ENCODE measurements at regions not wholly inside any gene's neighbourhood (a gene's known extent, or its start where the extent isn't known, plus 50 kb on each side); places are given as distances from the start of the nearest gene placed in this dataset.

DNA sequence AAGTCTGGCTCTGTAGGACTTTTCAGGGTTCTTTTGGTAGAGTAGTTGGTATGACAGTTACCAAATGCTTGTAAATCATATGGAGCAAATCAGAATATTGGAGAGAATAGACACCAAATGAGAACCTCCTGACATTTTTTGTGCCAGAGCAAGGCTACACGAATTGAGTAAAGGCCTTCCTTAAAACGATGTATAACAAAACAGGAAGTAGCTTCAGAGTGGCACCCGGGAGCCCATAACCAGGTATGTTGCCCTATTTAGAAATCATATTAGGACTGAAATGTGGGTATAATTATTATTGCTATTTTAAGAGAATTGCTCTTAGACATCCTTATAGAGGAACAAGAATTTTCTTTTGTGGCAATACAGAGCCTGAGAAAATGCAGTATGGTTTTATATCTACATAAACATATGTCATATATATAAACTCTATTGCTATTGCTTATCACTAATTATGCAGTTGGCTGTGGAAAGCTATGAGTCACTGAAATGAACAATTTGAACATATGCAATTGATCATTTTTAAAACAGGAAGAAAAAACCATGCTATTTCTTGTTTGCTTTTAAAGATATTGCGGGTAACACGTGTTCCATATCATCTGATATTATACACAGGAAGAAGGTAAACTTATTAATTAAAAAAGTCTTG, 197.4 kb upstream of the MTPN start:
- no peak overlapping the region for H3K14ac ChIP-seq (replicated peaks; ENCODE audit: low read depth, low read length)
- H3K4me3 ChIP-seq (ENCODE audit: insufficient read depth, low read depth, low read length): no peak overlapping the region
- H2BK5ac ChIP-seq (ENCODE audit: low read depth, low read length, poor library complexity, severe bottlenecking): no peak overlapping the region
- H2BK20ac ChIP-seq (ENCODE audit: low read depth, low read length): no peak overlapping the region
- no peak overlapping the region for H3K9ac ChIP-seq (ENCODE audit: low read depth, low read length)
- no peak overlapping the region for H3K4me2 ChIP-seq (ENCODE audit: low read depth, low read length)
- TF ChIP-seq MAZ (IDR thresholded peaks at IDR 0.05; ENCODE audit: borderline replicate concordance, low read depth, low read length): no peak
- no peak for TF ChIP-seq SMC3 (IDR thresholded peaks at IDR 0.05; ENCODE audit: low read depth, low read length)
- no peak for TF ChIP-seq RAD21 (IDR thresholded peaks at IDR 0.05; ENCODE audit: low read length)
- TF ChIP-seq CEBPB (IDR thresholded peaks at IDR 0.05; ENCODE audit: low read depth, low read length): no peak
- TF ChIP-seq, protein P1, sequence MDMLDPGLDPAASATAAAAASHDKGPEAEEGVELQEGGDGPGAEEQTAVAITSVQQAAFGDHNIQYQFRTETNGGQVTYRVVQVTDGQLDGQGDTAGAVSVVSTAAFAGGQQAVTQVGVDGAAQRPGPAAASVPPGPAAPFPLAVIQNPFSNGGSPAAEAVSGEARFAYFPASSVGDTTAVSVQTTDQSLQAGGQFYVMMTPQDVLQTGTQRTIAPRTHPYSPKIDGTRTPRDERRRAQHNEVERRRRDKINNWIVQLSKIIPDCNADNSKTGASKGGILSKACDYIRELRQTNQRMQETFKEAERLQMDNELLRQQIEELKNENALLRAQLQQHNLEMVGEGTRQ (IDR thresholded peaks at IDR 0.05; ENCODE audit: low read depth, low read length): no peak
- TF ChIP-seq ELK1 (IDR thresholded peaks at IDR 0.05; ENCODE audit: borderline replicate concordance, low read depth, low read length): no peak
- no peak overlapping the region for H3K27ac ChIP-seq (ENCODE audit: insufficient read depth, low read length)
- H4K91ac ChIP-seq (ENCODE audit: insufficient read depth, low read depth, low read length): no peak overlapping the region
- no peak overlapping the region for H4K5ac ChIP-seq (ENCODE audit: low read depth, low read length)
- no TSS peak for BruUV-seq (replicated peaks)
- no CpG with 5 or more reads among the region's 5 CpGs for WGBS, 2 experiments (ENCODE audit: extremely low coverage in 2 of 2, insufficient read length in 1 of 2)
- no peaks in the 10 kb centered on the region for H3K9me1 ChIP-seq (ENCODE audit: insufficient read depth, low read length)
- H3K23ac ChIP-seq (ENCODE audit: low read depth, low read length): no peak overlapping the region
- ATAC-seq (ENCODE audit: low read depth) (no peak), DNase-seq (no peak)
- no peak overlapping the region for H2BK120ac ChIP-seq (ENCODE audit: low read depth, low read length)
- H3K4me1 ChIP-seq (ENCODE audit: control insufficient read depth, insufficient read depth, low read length): no peaks in the 10 kb centered on the region
- H3K79me1 ChIP-seq (ENCODE audit: low read depth in 1 of 2, low read length in 2 of 2): no peaks in the 10 kb centered on the region
- ChIA-PET CTCF (no interaction called here), POLR2A (ENCODE audit: unreplicated experiment) (no interaction called here)
- no peaks in the 10 kb centered on the region for H3K27me3 ChIP-seq (ENCODE audit: control insufficient read depth, insufficient read depth, low read length)
- no peaks in the 10 kb centered on the region for H3K36me3 ChIP-seq (ENCODE audit: control insufficient read depth, insufficient read depth, low read length)
- no peaks in the 10 kb centered on the region for H3K9me3 ChIP-seq (ENCODE audit: control insufficient read depth, insufficient read depth, low read length)
- no peak overlapping the region for H3K56ac ChIP-seq (ENCODE audit: extremely low read depth, insufficient read depth, low read length)
- dilution Hi-C loops (cut with HindIII; ENCODE audit: low sequenced_read_pairs, unreplicated experiment) (no loop called here), in situ Hi-C loops (cut with MboI; ENCODE audit: low sequenced_read_pairs) (no loop called here), intact Hi-C loops (cut with micrococcal nuclease) (no loop called here)
- no peak overlapping the region for H3K4ac ChIP-seq (ENCODE audit: low read depth, low read length)
- H2AFZ ChIP-seq (replicated peaks; ENCODE audit: low read length, poor library complexity): no peak overlapping the region
- no peak overlapping the region for H4K8ac ChIP-seq (ENCODE audit: low read depth in 2 of 2, low read length in 2 of 2)
- no peak overlapping the region for H2AK9ac ChIP-seq (replicated peaks; ENCODE audit: low read depth, low read length, poor library complexity)
- H2AK5ac ChIP-seq (ENCODE audit: low read depth, low read length): no peak overlapping the region
- no peaks in the 10 kb centered on the region for H4K20me1 ChIP-seq (ENCODE audit: insufficient read depth, low read length)
- no peak overlapping the region for H3K18ac ChIP-seq (ENCODE audit: low read depth, low read length)
- H2BK15ac ChIP-seq (ENCODE audit: low read depth, low read length): no peak overlapping the region
